HFFc6 (cell line): ENCODE measurements at regions not wholly inside any gene's neighbourhood (a gene's known extent, or its start where the extent isn't known, plus 50 kb on each side); places are given as distances from the start of the nearest gene placed in this dataset.
"Not testable (repeated sequence)": the region's sequence is repeated elsewhere in the genome, so short reads cannot be mapped to it uniquely, and the experiment has no call there.

Experiments used
- DNase-seq: peaks from one replicate; pipeline ENCODE4 v3.0.0-alpha.2; 2018
- H3K27ac Mint-ChIP-seq: 2 replicates; pipeline ENCODE4 v1.8.0; 2020; ENCODE audit warnings: mild to moderate bottlenecking, mixed read lengths
- H3K27me3 Mint-ChIP-seq: 2 replicates; pipeline ENCODE4 v1.8.0; 2021; ENCODE audit warnings: mild to moderate bottlenecking, moderate library complexity, mixed read lengths; ENCODE audit not compliant: insufficient read depth
- H3K36me3 Mint-ChIP-seq: 2 replicates; pipeline ENCODE4 v1.8.0; 2021; ENCODE audit warnings: low read depth, mixed read lengths
- H3K4me1 Mint-ChIP-seq: 2 replicates; pipeline ENCODE4 v1.8.0; 2020; ENCODE audit warnings: low read depth, mixed read lengths
- H3K4me3 Mint-ChIP-seq: 2 replicates; pipeline ENCODE4 v1.8.0; 2020; ENCODE audit warnings: mild to moderate bottlenecking, moderate library complexity, mixed read lengths
- H3K9me3 Mint-ChIP-seq: 2 replicates; pipeline ENCODE4 v1.8.0; 2020; ENCODE audit warnings: mild to moderate bottlenecking, mixed read lengths
- TF ChIP-seq, protein P1 (sequence below): fragments of 200-600 bp; sonication (generic); IDR thresholded peaks from 2 replicates; pipeline ENCODE4 v1.5.0; 2021; ENCODE audit warnings: antibody characterized with exemption, mild to moderate bottlenecking

- peaks cover 49% of the 10 kb centered on the region for H3K4me1 Mint-ChIP-seq
- H3K27ac Mint-ChIP-seq, result no peak overlapping the region
These were observed 99.9 kb downstream of the ANKRD18B start for GRCh38 chr9:33623658-33624586.

DNA sequence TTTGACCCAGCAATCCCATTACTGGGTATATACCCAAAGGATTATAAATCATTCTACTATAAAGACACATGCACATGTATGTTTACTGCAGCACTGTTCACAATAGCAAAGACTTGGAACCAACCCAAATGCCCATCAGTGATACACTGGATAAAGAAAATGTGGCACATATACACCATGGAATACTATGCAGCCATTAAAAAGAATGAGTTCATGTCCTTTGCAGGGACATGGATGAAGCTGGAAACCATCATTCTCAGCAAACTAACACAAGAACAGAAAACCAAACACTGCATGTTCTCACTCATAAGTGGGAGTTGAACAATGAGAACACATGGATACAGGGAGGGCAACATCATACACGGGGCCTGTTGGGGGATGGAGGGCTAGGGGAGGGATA, 104.3 kb downstream of the ANKRD18B start:
- H3K4me3 Mint-ChIP-seq, DNase-seq, H3K27ac Mint-ChIP-seq, H3K36me3 Mint-ChIP-seq, H3K9me3 Mint-ChIP-seq: not testable (repeated sequence)
- H3K27me3 Mint-ChIP-seq, result peaks cover 23% of the 10 kb centered on the region
- H3K4me1 Mint-ChIP-seq, result peaks cover 10% of the 10 kb centered on the region

More at GRCh38 chr9:33623658-33624586, 99.9 kb downstream of the ANKRD18B start:
- no peaks in the 10 kb centered on the region for H3K9me3 Mint-ChIP-seq
- peak; percentile 55 for DNase-seq
- H3K27me3 Mint-ChIP-seq, result peaks cover 5% of the 10 kb centered on the region
- TF ChIP-seq, protein P1, sequence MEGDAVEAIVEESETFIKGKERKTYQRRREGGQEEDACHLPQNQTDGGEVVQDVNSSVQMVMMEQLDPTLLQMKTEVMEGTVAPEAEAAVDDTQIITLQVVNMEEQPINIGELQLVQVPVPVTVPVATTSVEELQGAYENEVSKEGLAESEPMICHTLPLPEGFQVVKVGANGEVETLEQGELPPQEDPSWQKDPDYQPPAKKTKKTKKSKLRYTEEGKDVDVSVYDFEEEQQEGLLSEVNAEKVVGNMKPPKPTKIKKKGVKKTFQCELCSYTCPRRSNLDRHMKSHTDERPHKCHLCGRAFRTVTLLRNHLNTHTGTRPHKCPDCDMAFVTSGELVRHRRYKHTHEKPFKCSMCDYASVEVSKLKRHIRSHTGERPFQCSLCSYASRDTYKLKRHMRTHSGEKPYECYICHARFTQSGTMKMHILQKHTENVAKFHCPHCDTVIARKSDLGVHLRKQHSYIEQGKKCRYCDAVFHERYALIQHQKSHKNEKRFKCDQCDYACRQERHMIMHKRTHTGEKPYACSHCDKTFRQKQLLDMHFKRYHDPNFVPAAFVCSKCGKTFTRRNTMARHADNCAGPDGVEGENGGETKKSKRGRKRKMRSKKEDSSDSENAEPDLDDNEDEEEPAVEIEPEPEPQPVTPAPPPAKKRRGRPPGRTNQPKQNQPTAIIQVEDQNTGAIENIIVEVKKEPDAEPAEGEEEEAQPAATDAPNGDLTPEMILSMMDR, result peak; percentile 93
- H3K4me3 Mint-ChIP-seq, result no peak overlapping the region
- no peaks in the 10 kb centered on the region for H3K36me3 Mint-ChIP-seq

DNA sequence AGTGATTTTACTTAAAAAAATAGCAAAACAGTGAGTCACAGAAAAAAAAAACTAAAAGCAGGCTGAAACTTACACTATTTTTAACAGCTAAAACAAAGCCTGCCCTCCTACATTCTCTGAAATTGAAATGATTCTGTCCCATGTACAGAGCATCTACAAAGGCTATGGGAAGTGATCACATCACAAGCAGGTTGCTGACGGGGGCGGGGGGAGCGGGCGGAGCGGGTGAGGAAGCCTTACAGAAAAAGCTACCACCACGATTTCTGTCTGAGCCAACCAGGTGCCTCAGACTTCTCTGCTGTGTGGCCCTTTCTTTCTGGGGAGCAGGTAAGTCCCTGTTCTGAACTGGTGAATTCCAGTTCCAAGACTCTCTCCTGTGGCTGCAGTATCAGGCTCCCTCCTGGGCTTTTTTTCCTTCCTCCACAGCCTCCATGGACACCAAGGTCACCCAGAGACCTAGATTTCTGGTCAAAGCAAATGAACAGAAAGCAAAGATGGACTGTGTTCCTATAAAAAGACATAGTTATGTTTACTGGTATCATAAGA, 104.9 kb downstream of the ANKRD18B start:
- Mint-ChIP-seq H3K36me3 (no peaks in the 10 kb centered on the region), H3K4me1 (peaks cover 4% of the 10 kb centered on the region), H3K4me3 (no peak overlapping the region), H3K9me3 (no peaks in the 10 kb centered on the region), H3K27me3 (peaks cover 29% of the 10 kb centered on the region), H3K27ac (no peak overlapping the region)
- TF ChIP-seq, protein P1, result no peak
- DNase-seq, result no peak

DNA sequence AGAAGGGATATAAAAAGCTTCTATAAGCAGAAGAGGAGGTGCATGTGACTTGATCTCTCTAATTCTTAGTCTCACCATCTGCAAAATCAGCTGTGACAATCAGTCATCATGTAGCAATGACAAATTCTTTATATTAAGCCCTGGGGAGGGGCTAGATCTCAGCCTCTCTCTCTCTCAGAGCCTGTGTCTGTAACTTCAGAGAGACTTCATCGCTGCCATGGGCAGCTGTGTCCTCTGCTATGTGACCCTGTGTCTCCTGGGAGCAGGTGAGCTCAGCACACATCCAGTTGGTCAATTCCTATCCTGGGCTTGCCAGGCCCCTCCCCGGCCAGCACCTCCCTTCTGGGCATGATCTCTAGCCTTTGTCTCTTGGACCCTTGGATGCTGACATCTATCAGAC, 109.6 kb downstream of the ANKRD18B start:
- H3K4me3 Mint-ChIP-seq, result no peak overlapping the region
- H3K9me3 Mint-ChIP-seq, result no peaks in the 10 kb centered on the region
- no peaks in the 10 kb centered on the region for H3K4me1 Mint-ChIP-seq
- H3K27me3 Mint-ChIP-seq, result peaks cover 42% of the 10 kb centered on the region
- H3K36me3 Mint-ChIP-seq, result no peaks in the 10 kb centered on the region
- TF ChIP-seq, protein P1, result no peak
- no peak overlapping the region for H3K27ac Mint-ChIP-seq
- DNase-seq, result no peak

GRCh38 chr9:33637881-33638280, 113.8 kb downstream of the ANKRD18B start:
- peaks cover 46% of the 10 kb centered on the region for H3K27me3 Mint-ChIP-seq
- H3K4me1 Mint-ChIP-seq, result no peaks in the 10 kb centered on the region
- no peak overlapping the region for H3K4me3 Mint-ChIP-seq
- DNase-seq, result no peak
- TF ChIP-seq, protein P1, result no peak
- H3K9me3 Mint-ChIP-seq, result no peaks in the 10 kb centered on the region
- no peaks in the 10 kb centered on the region for H3K36me3 Mint-ChIP-seq
- H3K27ac Mint-ChIP-seq, result no peak overlapping the region

DNA sequence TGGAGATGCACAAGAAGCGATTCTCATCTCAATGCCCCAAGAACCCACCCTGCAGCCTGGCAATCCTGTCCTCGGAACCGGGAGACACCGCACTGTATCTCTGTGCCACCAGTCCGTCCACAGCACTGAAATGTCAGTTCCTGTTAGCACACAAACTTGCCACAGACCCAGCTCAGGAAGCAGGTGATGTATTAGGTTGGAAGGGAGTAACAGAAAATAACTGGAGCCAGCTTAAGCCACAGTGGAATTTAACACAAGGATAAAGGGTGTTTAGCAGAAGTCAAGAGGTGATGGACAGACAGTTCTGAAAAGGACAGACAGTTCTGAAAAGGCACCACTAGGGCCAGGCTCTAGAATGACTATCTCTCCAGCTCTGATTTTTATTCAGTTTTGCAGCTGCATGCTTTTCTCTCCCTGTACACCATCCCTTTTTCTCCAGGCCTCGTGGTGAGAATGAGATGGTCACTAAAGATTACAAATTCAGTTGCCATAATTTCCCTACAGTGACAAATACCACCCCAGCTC, 114.4 kb downstream of the ANKRD18B start:
- H3K4me3 Mint-ChIP-seq, result no peak overlapping the region
- H3K4me1 Mint-ChIP-seq, result no peaks in the 10 kb centered on the region
- H3K9me3 Mint-ChIP-seq, result no peaks in the 10 kb centered on the region
- DNase-seq, result no peak
- peaks cover 49% of the 10 kb centered on the region for H3K27me3 Mint-ChIP-seq
- TF ChIP-seq, protein P1, result 0 out of 2 replicates have a peak, but pooled peaks have one; percentile 7
- H3K36me3 Mint-ChIP-seq, result no peaks in the 10 kb centered on the region
- H3K27ac Mint-ChIP-seq, result no peak overlapping the region
